ENCODE measurements at regions not wholly inside any gene's neighbourhood (a gene's known extent, or its start where the extent isn't known, plus 50 kb on each side); places are given as distances from the start of the nearest gene placed in this dataset.

DNA sequence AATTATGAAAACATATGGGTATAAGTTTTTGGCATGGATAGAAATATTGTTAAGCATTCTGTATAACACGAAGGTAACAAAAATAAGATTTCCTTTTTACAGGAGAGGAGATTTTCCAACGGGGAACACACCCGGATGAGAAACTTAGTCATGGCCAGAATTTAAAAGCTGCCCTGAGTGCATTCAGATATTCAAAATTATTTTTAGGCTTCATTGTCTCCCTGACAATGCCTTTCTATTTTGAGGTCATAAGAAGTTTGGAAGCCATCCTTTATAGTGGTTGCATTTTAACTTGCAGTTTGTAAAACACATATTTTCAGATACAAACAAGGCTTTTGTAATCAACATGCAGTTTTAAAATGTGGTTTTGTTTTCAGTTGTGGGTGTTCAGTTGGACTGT, 357.5 kb upstream of the FAM47C start:
- Histone ChIP-seq H3K27ac (ENCODE audit: insufficient read length, low read depth, low read length) (no peak overlapping the region), H2BK20ac (ENCODE audit: low read depth, low read length, poor library complexity, severe bottlenecking) (no peak overlapping the region), H2BK15ac (ENCODE audit: low read depth, low read length) (no peak overlapping the region), H4K20me1 (ENCODE audit: control insufficient read depth, insufficient read depth, insufficient read length) (no peaks in the 10 kb centered on the region), H2BK12ac (ENCODE audit: insufficient read length, low read depth, low read length) (no peak overlapping the region), H3K4ac (ENCODE audit: low read depth, low read length) (no peak overlapping the region), H3K14ac (ENCODE audit: insufficient read depth, low read length) (no peak overlapping the region), H2AK5ac (ENCODE audit: insufficient read length, low read length) (no peak overlapping the region), H4K8ac (replicated peaks; ENCODE audit: insufficient read length, low read depth, low read length) (no peak overlapping the region), H2AFZ (ENCODE audit: low read length) (no peak overlapping the region), H3K23ac (ENCODE audit: insufficient read length, low read depth, low read length) (no peak overlapping the region), H3K4me2 (ENCODE audit: insufficient read depth, insufficient read length, low read length) (no peak overlapping the region), H3K18ac (ENCODE audit: insufficient read length, low read depth, low read length) (no peak overlapping the region), H3K23me2 (ENCODE audit: insufficient read length, low read depth, low read length, poor library complexity, severe bottlenecking) (no peaks in the 10 kb centered on the region), H4K91ac (ENCODE audit: insufficient read length, low read depth, low read length) (no peak overlapping the region), H2BK5ac (ENCODE audit: insufficient read length, low read length) (no peak overlapping the region), H3K9ac (ENCODE audit: extremely low read depth, insufficient read length, low read length) (no peak overlapping the region), H3T11ph (ENCODE audit: low read length) (no peak overlapping the region), H4K5ac (ENCODE audit: insufficient read length, low read depth, low read length) (no peak overlapping the region), H3K79me2 (ENCODE audit: insufficient read depth, low read length) (no peaks in the 10 kb centered on the region), H3K4me1 (ENCODE audit: insufficient read depth, low read length) (no peaks in the 10 kb centered on the region), H3K79me1 (ENCODE audit: insufficient read depth, low read depth, low read length, poor library complexity, severe bottlenecking) (no peaks in the 10 kb centered on the region), H3K27me3 (ENCODE audit: insufficient read depth, low read length) (no peaks in the 10 kb centered on the region), H3K9me3 (ENCODE audit: control insufficient read depth, low read depth, low read length) (no peaks in the 10 kb centered on the region), H2BK120ac (ENCODE audit: low read depth, low read length, poor library complexity, severe bottlenecking) (no peak overlapping the region), H3K56ac (ENCODE audit: insufficient read length, low read depth, low read length) (no peak overlapping the region)
- Mint-ChIP-seq H3K4me3 (no peak overlapping the region), H3K27ac (no peak overlapping the region), H3K36me3 (ENCODE audit: insufficient read depth in 1 of 3, low read depth in 3 of 3) (peaks cover 0 to 4% (median 0%) of the 10 kb centered on the region in 3 experiments; a peak in 3 of 7 replicates), H3K9me3 (peaks cover 46 to 66% of the 10 kb centered on the region in 2 experiments), H3K4me1 (peaks cover 0 to 3% of the 10 kb centered on the region in 2 experiments; a peak in 1 of 4 replicates), H3K27me3 (ENCODE audit: low read depth) (no peaks in the 10 kb centered on the region)
- no CpG with 5 or more reads among the region's 3 CpGs for WGBS (ENCODE audit: extremely low coverage, insufficient read length, low lambda C conversion rate)
- no peak for DNase-seq
- TF ChIP-seq, protein P1, sequence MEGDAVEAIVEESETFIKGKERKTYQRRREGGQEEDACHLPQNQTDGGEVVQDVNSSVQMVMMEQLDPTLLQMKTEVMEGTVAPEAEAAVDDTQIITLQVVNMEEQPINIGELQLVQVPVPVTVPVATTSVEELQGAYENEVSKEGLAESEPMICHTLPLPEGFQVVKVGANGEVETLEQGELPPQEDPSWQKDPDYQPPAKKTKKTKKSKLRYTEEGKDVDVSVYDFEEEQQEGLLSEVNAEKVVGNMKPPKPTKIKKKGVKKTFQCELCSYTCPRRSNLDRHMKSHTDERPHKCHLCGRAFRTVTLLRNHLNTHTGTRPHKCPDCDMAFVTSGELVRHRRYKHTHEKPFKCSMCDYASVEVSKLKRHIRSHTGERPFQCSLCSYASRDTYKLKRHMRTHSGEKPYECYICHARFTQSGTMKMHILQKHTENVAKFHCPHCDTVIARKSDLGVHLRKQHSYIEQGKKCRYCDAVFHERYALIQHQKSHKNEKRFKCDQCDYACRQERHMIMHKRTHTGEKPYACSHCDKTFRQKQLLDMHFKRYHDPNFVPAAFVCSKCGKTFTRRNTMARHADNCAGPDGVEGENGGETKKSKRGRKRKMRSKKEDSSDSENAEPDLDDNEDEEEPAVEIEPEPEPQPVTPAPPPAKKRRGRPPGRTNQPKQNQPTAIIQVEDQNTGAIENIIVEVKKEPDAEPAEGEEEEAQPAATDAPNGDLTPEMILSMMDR (conservative IDR thresholded peaks at IDR 0.05), result no peak

Data from H9 (cell line).